Epithelial cell of esophagus (primary cell): ENCODE measurements at regions not wholly inside any gene's neighbourhood (a gene's known extent, or its start where the extent isn't known, plus 50 kb on each side); places are given as distances from the start of the nearest gene placed in this dataset.

Source experiments
- DNase-seq: peaks from one replicate; pipeline ENCODE4 v3.0.0; 2010; ENCODE audit warnings: low read depth
- H3K4me3 ChIP-seq: 2 replicates; pipeline ENCODE4 v1.5.1; 2011; ENCODE audit warnings: mild to moderate bottlenecking, low read length, control low read depth
- CTCF ChIP-seq: IDR thresholded peaks from 2 replicates; pipeline ENCODE4 v1.5.1; 2011; ENCODE audit warnings: low read depth, mild to moderate bottlenecking, low read length, control low read depth, inconsistent platforms; ENCODE audit not compliant: insufficient read depth; ENCODE audit errors: missing control alignments

GRCh38 chr7:46003161-46003560, 82.1 kb upstream of the IGFBP3 start:
- no peak for DNase-seq
- TF ChIP-seq CTCF, result no peak
- H3K4me3 ChIP-seq, result no peak overlapping the region

- no peak for DNase-seq
- TF ChIP-seq CTCF, result no peak
- H3K4me3 ChIP-seq, result no peak overlapping the region
These were observed 79.4 kb upstream of the IGFBP3 start for GRCh38 chr7:46000513-46000912.

GRCh38 chr7:45999541-45999940, 78.5 kb upstream of the IGFBP3 start:
- no peak for TF ChIP-seq CTCF
- no peak overlapping the region for H3K4me3 ChIP-seq
- DNase-seq, result no peak

GRCh38 chr7:45998506-45998905, 77.4 kb upstream of the IGFBP3 start:
- H3K4me3 ChIP-seq, result no peak overlapping the region
- DNase-seq, result no peak
- no peak for TF ChIP-seq CTCF

GRCh38 chr7:45993621-45994020, 72.5 kb upstream of the IGFBP3 start:
- no peak overlapping the region for H3K4me3 ChIP-seq
- peak; percentile 75 for DNase-seq
- no peak for TF ChIP-seq CTCF

GRCh38 chr7:45992826-45993225, 71.8 kb upstream of the IGFBP3 start:
- DNase-seq, result no peak
- no peak for TF ChIP-seq CTCF
- no peak overlapping the region for H3K4me3 ChIP-seq

- H3K4me3 ChIP-seq, result no peak overlapping the region
- no peak for TF ChIP-seq CTCF
- no peak for DNase-seq
These were observed 69.2 kb upstream of the IGFBP3 start for GRCh38 chr7:45990276-45990675.
